WERI-Rb-1 (cell line): ENCODE measurements at regions not wholly inside any gene's neighbourhood (a gene's known extent, or its start where the extent isn't known, plus 50 kb on each side); places are given as distances from the start of the nearest gene placed in this dataset.

Experiments used
- DNase-seq: peaks from one replicate; pipeline ENCODE4 v3.0.0-alpha.2; 2020
- H3K27ac ChIP-seq: fragments of 250-450 bp; sonication (Bioruptor Pico); 2 replicates; pipeline ENCODE4 v1.5.1; 2020; ENCODE audit warnings: mild to moderate bottlenecking, moderate library complexity
- H3K27me3 ChIP-seq: fragments of 250-450 bp; sonication (Bioruptor Pico); 2 replicates; pipeline ENCODE4 v1.5.1; 2021; ENCODE audit warnings: mild to moderate bottlenecking, low read depth, moderate library complexity; ENCODE audit not compliant: insufficient read depth, severe bottlenecking
- H3K36me3 ChIP-seq: fragments of 250-450 bp; sonication (Bioruptor Pico); 2 replicates; pipeline ENCODE4 v1.5.1; 2020; ENCODE audit warnings: mild to moderate bottlenecking, moderate library complexity
- H3K4me3 ChIP-seq: 2 replicates; pipeline ENCODE4 v1.5.1; 2011; ENCODE audit warnings: low read depth, mild to moderate bottlenecking, control low read depth, low read length
- H3K9me3 ChIP-seq: fragments of 250-450 bp; sonication (Bioruptor Pico); 2 replicates; pipeline ENCODE4 v1.5.1; 2021; ENCODE audit warnings: mild to moderate bottlenecking, moderate library complexity; ENCODE audit not compliant: severe bottlenecking
- TF ChIP-seq, protein P1 (sequence below): IDR thresholded peaks from 2 replicates; pipeline ENCODE4 v1.5.1; 2011; ENCODE audit warnings: low read depth, mild to moderate bottlenecking, control low read depth, inconsistent platforms, low read length

DNA sequence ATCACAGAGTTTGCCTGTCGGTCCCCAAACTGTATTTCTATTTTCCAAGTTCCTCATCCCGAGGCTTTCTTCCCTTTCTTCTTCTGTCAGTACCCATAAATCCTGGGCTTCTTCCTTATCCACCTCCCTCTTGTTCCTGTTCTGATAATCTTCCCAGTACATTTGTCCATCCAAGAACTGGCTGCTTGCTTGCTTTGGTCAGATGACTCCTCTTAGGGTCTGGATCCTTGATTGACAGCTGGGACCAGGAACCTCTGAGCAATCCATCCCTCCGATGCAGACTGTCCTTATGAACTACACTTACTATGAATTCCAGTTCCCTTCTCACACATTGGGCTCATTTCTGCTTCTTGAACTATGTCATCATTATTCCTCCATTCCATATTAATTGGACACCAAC, 275.3 kb upstream of the CITED2 start:
- no peaks in the 10 kb centered on the region for H3K36me3 ChIP-seq
- peaks cover 3% of the 10 kb centered on the region for H3K9me3 ChIP-seq
- H3K4me3 ChIP-seq = no peak overlapping the region
- H3K27me3 ChIP-seq = no peaks in the 10 kb centered on the region
- TF ChIP-seq, protein P1, sequence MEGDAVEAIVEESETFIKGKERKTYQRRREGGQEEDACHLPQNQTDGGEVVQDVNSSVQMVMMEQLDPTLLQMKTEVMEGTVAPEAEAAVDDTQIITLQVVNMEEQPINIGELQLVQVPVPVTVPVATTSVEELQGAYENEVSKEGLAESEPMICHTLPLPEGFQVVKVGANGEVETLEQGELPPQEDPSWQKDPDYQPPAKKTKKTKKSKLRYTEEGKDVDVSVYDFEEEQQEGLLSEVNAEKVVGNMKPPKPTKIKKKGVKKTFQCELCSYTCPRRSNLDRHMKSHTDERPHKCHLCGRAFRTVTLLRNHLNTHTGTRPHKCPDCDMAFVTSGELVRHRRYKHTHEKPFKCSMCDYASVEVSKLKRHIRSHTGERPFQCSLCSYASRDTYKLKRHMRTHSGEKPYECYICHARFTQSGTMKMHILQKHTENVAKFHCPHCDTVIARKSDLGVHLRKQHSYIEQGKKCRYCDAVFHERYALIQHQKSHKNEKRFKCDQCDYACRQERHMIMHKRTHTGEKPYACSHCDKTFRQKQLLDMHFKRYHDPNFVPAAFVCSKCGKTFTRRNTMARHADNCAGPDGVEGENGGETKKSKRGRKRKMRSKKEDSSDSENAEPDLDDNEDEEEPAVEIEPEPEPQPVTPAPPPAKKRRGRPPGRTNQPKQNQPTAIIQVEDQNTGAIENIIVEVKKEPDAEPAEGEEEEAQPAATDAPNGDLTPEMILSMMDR = no peak
- DNase-seq = no peak
- H3K27ac ChIP-seq = no peak overlapping the region

GRCh38 chr6:139649128-139649527, 274.7 kb upstream of the CITED2 start:
- TF ChIP-seq, protein P1 = no peak

DNA sequence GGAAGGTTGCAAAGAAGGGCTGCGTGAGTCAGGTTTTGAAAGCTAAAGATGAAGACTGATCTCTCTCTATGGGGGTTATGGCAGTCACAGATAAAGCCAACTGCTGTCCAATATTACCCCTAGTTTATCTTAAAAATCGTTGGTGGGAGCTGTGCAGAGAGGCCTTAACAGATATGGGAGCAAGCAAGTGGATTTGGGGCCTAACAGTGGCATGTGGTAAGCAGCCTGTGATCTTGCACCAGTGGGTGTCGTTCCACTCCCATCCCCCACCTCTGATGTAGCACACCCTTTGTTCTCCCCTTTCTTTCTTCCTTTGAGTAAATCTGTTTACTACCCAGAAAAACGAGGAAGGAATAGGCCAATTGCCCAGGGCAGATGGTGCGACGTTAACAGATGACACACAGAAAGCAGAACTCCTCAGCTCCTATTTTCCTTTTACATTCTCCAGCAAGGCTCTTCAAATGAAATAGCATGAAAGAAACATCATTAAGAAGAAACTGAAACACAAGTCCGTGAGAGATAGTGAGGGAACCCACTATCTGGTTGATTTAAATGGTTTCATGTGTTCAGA, 274.1 kb upstream of the CITED2 start:
- no peaks in the 10 kb centered on the region for H3K27me3 ChIP-seq
- H3K36me3 ChIP-seq = no peaks in the 10 kb centered on the region
- no peak overlapping the region for H3K27ac ChIP-seq
- DNase-seq = no peak
- TF ChIP-seq, protein P1 = no peak
- peaks cover 3% of the 10 kb centered on the region for H3K9me3 ChIP-seq
- H3K4me3 ChIP-seq = no peak overlapping the region

More at GRCh38 chr6:139649128-139649527, 274.7 kb upstream of the CITED2 start:
- DNase-seq = no peak
- Histone ChIP-seq H3K27me3 (no peaks in the 10 kb centered on the region), H3K27ac (no peak overlapping the region), H3K36me3 (no peaks in the 10 kb centered on the region), H3K4me3 (no peak overlapping the region), H3K9me3 (peaks cover 3% of the 10 kb centered on the region)

DNA sequence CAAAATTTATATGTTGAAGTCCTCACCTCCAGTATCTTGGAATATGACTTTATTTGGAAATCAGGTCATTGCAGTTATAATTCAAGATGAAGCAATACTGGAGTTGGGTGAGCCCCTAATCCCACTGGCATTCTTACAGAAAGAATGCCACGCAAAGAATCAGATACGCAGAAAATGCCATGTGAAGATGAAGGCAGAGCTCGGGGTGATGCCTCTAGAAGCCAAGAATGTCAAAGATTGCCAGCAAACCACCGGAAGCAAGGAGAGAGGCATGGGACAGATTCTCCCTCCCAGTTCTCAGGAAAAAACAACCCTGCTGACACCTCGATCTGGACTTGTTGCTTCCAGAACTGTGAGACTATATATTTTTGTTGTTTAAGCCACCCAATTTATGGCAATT, 273.4 kb upstream of the CITED2 start:
- no peaks in the 10 kb centered on the region for H3K27me3 ChIP-seq
- peaks cover 3% of the 10 kb centered on the region for H3K9me3 ChIP-seq
- no peak overlapping the region for H3K27ac ChIP-seq
- H3K4me3 ChIP-seq = no peak overlapping the region
- no peak for DNase-seq
- H3K36me3 ChIP-seq = no peaks in the 10 kb centered on the region
- TF ChIP-seq, protein P1 = no peak

DNA sequence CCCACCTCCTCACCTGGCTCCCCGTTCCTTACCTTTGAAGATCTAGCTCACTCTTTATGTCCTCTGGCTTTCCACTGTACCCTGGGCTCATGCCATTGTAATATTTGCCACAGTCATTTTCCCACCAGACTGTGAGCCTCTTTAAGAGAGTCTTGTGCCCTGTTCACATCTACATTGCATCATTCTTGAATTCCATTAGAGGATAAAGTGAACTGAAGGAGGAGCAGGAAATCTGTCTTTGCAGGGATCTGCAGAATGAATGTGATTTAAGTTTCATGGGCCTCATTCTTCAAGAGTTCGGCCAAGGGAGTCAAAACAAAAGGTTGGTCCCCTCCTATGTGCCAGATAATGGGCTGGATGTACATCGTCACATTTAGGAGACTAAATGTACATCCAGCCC, 272.6 kb upstream of the CITED2 start:
- H3K27me3 ChIP-seq = no peaks in the 10 kb centered on the region
- peaks cover 3% of the 10 kb centered on the region for H3K9me3 ChIP-seq
- TF ChIP-seq, protein P1 = no peak
- no peaks in the 10 kb centered on the region for H3K36me3 ChIP-seq
- no peak overlapping the region for H3K27ac ChIP-seq
- H3K4me3 ChIP-seq = no peak overlapping the region
- no peak for DNase-seq

DNA sequence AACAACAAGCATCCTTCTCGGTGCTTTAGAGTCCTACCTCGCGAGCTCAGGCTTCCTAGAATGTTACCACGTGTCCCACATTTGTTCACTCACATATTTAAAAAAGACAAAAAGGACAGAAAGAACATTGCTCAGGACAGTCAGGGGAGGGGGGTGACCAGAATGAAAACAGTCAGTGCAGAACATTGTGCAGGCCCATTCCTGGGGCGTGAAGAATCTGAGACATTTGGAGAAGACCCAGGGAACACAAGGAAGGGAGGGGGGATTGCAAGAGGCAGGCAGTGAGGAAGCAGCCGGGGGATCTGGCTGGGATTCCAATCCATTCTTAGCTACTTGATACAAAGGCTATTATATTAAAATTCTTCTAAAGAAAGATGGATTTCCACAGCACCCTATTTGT, 270.4 kb upstream of the CITED2 start:
- Histone ChIP-seq H3K36me3 (no peaks in the 10 kb centered on the region), H3K27ac (no peak overlapping the region), H3K9me3 (peaks cover 3% of the 10 kb centered on the region), H3K4me3 (no peak overlapping the region), H3K27me3 (no peaks in the 10 kb centered on the region)
- DNase-seq = no peak
- TF ChIP-seq, protein P1 = no peak
